GM23248 (cell line): ENCODE measurements at regions not wholly inside any gene's neighbourhood (a gene's known extent, or its start where the extent isn't known, plus 50 kb on each side); places are given as distances from the start of the nearest gene placed in this dataset.

Experiments used
- DNase-seq: peaks from one replicate; pipeline ENCODE4 v3.0.0-alpha.2; 2015
- H2AFZ ChIP-seq: fragments of 200-600 bp; sonication (generic); 2 replicates; pipeline ENCODE4 v1.6.1; 2016; ENCODE audit warnings: antibody characterized with exemption
- H3F3A ChIP-seq: fragments of 200-600 bp; sonication (generic); 2 replicates; pipeline ENCODE4 v1.6.1; 2016; ENCODE audit warnings: mild to moderate bottlenecking, antibody characterized with exemption, mixed run types; ENCODE audit not compliant: insufficient read depth
- H3K27ac ChIP-seq: fragments of 200-600 bp; sonication (generic); 2 replicates; pipeline ENCODE4 v1.5.1; 2016; ENCODE audit warnings: mild to moderate bottlenecking
- H3K27me3 ChIP-seq: fragments of 200-600 bp; sonication (generic); replicated peaks from 2 replicates; pipeline ENCODE4 v1.6.1; 2016; ENCODE audit warnings: mild to moderate bottlenecking; ENCODE audit not compliant: insufficient read depth
- H3K36me3 ChIP-seq: fragments of 200-600 bp; sonication (generic); 2 replicates; pipeline ENCODE4 v1.6.1; 2016; ENCODE audit warnings: low read depth, mild to moderate bottlenecking
- H3K4me1 ChIP-seq: fragments of 200-600 bp; sonication (generic); 2 replicates; pipeline ENCODE4 v1.6.1; 2016; ENCODE audit warnings: mild to moderate bottlenecking; ENCODE audit not compliant: insufficient read depth
- H3K4me2 ChIP-seq: fragments of 200-600 bp; sonication (generic); one replicate; pipeline ENCODE4 v1.6.1; 2016; ENCODE audit warnings: mild to moderate bottlenecking; ENCODE audit not compliant: unreplicated experiment
- H3K4me3 ChIP-seq: fragments of 200-600 bp; sonication (generic); 2 replicates; pipeline ENCODE4 v1.5.1; 2016; ENCODE audit warnings: mild to moderate bottlenecking
- H3K79me2 ChIP-seq: fragments of 200-600 bp; sonication (generic); 2 replicates; pipeline ENCODE4 v1.6.1; 2016; ENCODE audit warnings: mild to moderate bottlenecking; ENCODE audit not compliant: insufficient read depth
- H3K9ac ChIP-seq: fragments of 200-600 bp; sonication (generic); 2 replicates; pipeline ENCODE4 v1.6.1; 2016; ENCODE audit warnings: mild to moderate bottlenecking
- H3K9me2 ChIP-seq: fragments of 200-600 bp; sonication (generic); 2 replicates; pipeline ENCODE4 v1.6.1; 2016; ENCODE audit warnings: mixed run types, mild to moderate bottlenecking, moderate library complexity; ENCODE audit not compliant: insufficient read depth
- H3K9me3 ChIP-seq: fragments of 200-600 bp; sonication (generic); one replicate; pipeline ENCODE4 v1.6.1; 2017; ENCODE audit warnings: low read depth
- H4K20me1 ChIP-seq: fragments of 200-600 bp; sonication (generic); 2 replicates; pipeline ENCODE4 v1.6.0; 2016; ENCODE audit not compliant: insufficient read depth
- EZH2 ChIP-seq: fragments of 200-600 bp; sonication (generic); IDR thresholded peaks from 2 replicates; pipeline ENCODE4 v1.6.1; 2018; ENCODE audit warnings: antibody characterized with exemption, mild to moderate bottlenecking; ENCODE audit not compliant: insufficient read depth, poor library complexity, severe bottlenecking
- EZH2phosphoT487 ChIP-seq: fragments of 200-600 bp; sonication (generic); IDR thresholded peaks from 2 replicates; pipeline ENCODE4 v1.6.1; 2018; ENCODE audit warnings: antibody characterized with exemption, moderate library complexity, mild to moderate bottlenecking, low read depth; ENCODE audit not compliant: insufficient read depth
- WGBS, 2 experiments: methylation state at CpG; one replicate each; pipeline ENCODE4 v1.1.6; 2015 to 2017; ENCODE audit warnings: low lambda C conversion rate in 2 of 2, low coverage in 1 of 2; ENCODE audit errors: missing lambda C conversion rate in 2 of 2; 5-methylcytosine and 5-hydroxymethylcytosine counted together
- in situ Hi-C: fragments of 300-500 bp; cut with MboI; formaldehyde crosslinking; loops from 2 replicates; pipeline ENCODE4 v1.15.0; 2020

DNA sequence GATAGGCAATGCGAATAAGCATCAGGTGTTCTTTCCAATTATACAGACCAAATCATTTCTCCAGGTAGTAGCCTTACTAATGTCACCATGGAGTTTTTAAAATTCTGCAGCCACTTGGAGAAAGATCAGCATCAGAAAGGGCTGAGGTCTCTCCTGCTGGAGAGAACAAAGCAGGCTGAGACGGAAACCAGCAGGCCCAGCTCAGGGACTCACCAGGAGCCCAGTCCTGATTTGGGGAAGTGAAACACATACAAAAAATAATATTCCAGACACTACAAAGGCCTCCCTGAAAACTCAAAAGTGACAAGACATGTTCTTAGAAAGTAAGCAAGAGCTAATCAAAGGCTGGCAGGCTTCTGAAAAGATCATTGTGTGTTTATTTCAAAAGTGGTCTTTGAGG lies 207.1 kb upstream of the GHITM start:
- Histone ChIP-seq H3K27me3 (no peaks in the 10 kb centered on the region), H3F3A (no peaks in the 10 kb centered on the region), H3K36me3 (no peaks in the 10 kb centered on the region), H3K79me2 (no peaks in the 10 kb centered on the region), H3K9me2 (no peaks in the 10 kb centered on the region), H3K27ac (no peak overlapping the region), H3K4me2 (no peak overlapping the region), H3K9me3 (no peaks in the 10 kb centered on the region), H4K20me1 (no peaks in the 10 kb centered on the region), H2AFZ (no peak overlapping the region), H3K4me3 (no peak overlapping the region), H3K9ac (no peak overlapping the region), H3K4me1 (no peaks in the 10 kb centered on the region)
- TF ChIP-seq EZH2: no peak
- no peak for TF ChIP-seq EZH2phosphoT487
- no peak for DNase-seq
- 52 to 56% methylated on average over 2 of the region's 2 CpGs for WGBS, 2 experiments
- in situ Hi-C loops: no loop called here

- Histone ChIP-seq H2AFZ (no peak overlapping the region), H3K36me3 (no peaks in the 10 kb centered on the region), H3F3A (no peaks in the 10 kb centered on the region), H3K9me2 (no peaks in the 10 kb centered on the region), H3K27ac (no peak overlapping the region), H3K4me2 (no peak overlapping the region), H3K27me3 (no peaks in the 10 kb centered on the region), H3K79me2 (no peaks in the 10 kb centered on the region), H3K4me1 (no peaks in the 10 kb centered on the region), H4K20me1 (no peaks in the 10 kb centered on the region), H3K4me3 (no peak overlapping the region), H3K9ac (no peak overlapping the region), H3K9me3 (no peaks in the 10 kb centered on the region)
- 8 to 15% methylated on average over 3 of the region's 3 CpGs for WGBS, 2 experiments
- in situ Hi-C loops: no loop called here
- TF ChIP-seq EZH2phosphoT487: no peak
- no peak for TF ChIP-seq EZH2
- DNase-seq: no peak
These were observed 205.2 kb upstream of the GHITM start for GRCh38 chr10:83934062-83934461.

GRCh38 chr10:83934641-83935338 lies 204.5 kb upstream of the GHITM start:
- no peaks in the 10 kb centered on the region for H3K79me2 ChIP-seq
- no peak overlapping the region for H2AFZ ChIP-seq
- H3K4me3 ChIP-seq: no peak overlapping the region
- no peaks in the 10 kb centered on the region for H3K27me3 ChIP-seq
- no peaks in the 10 kb centered on the region for H3K9me2 ChIP-seq
- H3K9ac ChIP-seq: no peak overlapping the region
- no peak overlapping the region for H3K27ac ChIP-seq
- no peak for TF ChIP-seq EZH2
- TF ChIP-seq EZH2phosphoT487: no peak
- no peaks in the 10 kb centered on the region for H4K20me1 ChIP-seq
- H3K4me1 ChIP-seq: no peaks in the 10 kb centered on the region
- no peaks in the 10 kb centered on the region for H3K9me3 ChIP-seq
- H3K4me2 ChIP-seq: no peak overlapping the region
- H3F3A ChIP-seq: no peaks in the 10 kb centered on the region
- H3K36me3 ChIP-seq: no peaks in the 10 kb centered on the region
- in situ Hi-C loops: no loop called here
- no peak for DNase-seq
- 11 to 13% methylated on average over 5 of the region's 5 CpGs for WGBS, 2 experiments

GRCh38 chr10:83935339-83935736 lies 204.0 kb upstream of the GHITM start:
- Histone ChIP-seq H3K36me3 (no peaks in the 10 kb centered on the region), H3K9me2 (no peaks in the 10 kb centered on the region), H3K27ac (no peak overlapping the region), H3F3A (no peaks in the 10 kb centered on the region), H3K9me3 (no peaks in the 10 kb centered on the region), H3K4me1 (no peaks in the 10 kb centered on the region), H3K9ac (no peak overlapping the region), H2AFZ (no peak overlapping the region), H4K20me1 (no peaks in the 10 kb centered on the region), H3K4me2 (no peak overlapping the region), H3K79me2 (no peaks in the 10 kb centered on the region), H3K27me3 (no peaks in the 10 kb centered on the region), H3K4me3 (no peak overlapping the region)
- WGBS, 2 experiments: 26% methylated on average over 3 of the region's 3 CpGs
- in situ Hi-C loops: no loop called here
- TF ChIP-seq EZH2phosphoT487 (no peak), EZH2 (no peak)
- DNase-seq: no peak

- H3K27ac ChIP-seq: no peak overlapping the region
These were observed 203.4 kb upstream of the GHITM start for GRCh38 chr10:83935911-83936310.

More at GRCh38 chr10:83935911-83936310, 203.4 kb upstream of the GHITM start:
- H3K4me1 ChIP-seq: no peaks in the 10 kb centered on the region
- H3K9me2 ChIP-seq: no peaks in the 10 kb centered on the region
- DNase-seq: no peak
- H3K9ac ChIP-seq: no peak overlapping the region
- H3K79me2 ChIP-seq: no peaks in the 10 kb centered on the region
- no peak overlapping the region for H3K4me3 ChIP-seq
- WGBS, 2 experiments: 51 to 62% methylated on average over 5 of the region's 5 CpGs
- no peak for TF ChIP-seq EZH2
- no peak for TF ChIP-seq EZH2phosphoT487
- no peak overlapping the region for H3K4me2 ChIP-seq
- H4K20me1 ChIP-seq: no peaks in the 10 kb centered on the region
- no peaks in the 10 kb centered on the region for H3K9me3 ChIP-seq
- H3F3A ChIP-seq: no peaks in the 10 kb centered on the region
- no peaks in the 10 kb centered on the region for H3K27me3 ChIP-seq
- no peaks in the 10 kb centered on the region for H3K36me3 ChIP-seq
- in situ Hi-C loops: no loop called here
- H2AFZ ChIP-seq: no peak overlapping the region
